Memory B cell (primary cell): ENCODE measurements at regions not wholly inside any gene's neighbourhood (a gene's known extent, or its start where the extent isn't known, plus 50 kb on each side); places are given as distances from the start of the nearest gene placed in this dataset.
"Not testable (repeated sequence)": the region's sequence is repeated elsewhere in the genome, so short reads cannot be mapped to it uniquely, and the experiment has no call there.

ENCODE experiments used
- ATAC-seq: fragments of 150-1000 bp; cut with Tn5 transposase; 2 replicates; pipeline ENCODE4 v1.10.0; 2021; ENCODE audit warnings: low read depth, mild to moderate bottlenecking, moderate library complexity
- DNase-seq, 2 donors: peaks; one replicate each; pipeline ENCODE4 v3.0.0; 2022; ENCODE audit warnings: low spot score in 2 of 2
- H3K27ac Mint-ChIP-seq: one replicate; pipeline ENCODE4 v1.8.0; 2022; ENCODE audit warnings: mild to moderate bottlenecking, moderate library complexity, mixed read lengths
- H3K27me3 Mint-ChIP-seq: one replicate; pipeline ENCODE4 v1.8.0; 2022; ENCODE audit warnings: mixed read lengths
- H3K36me3 Mint-ChIP-seq: one replicate; pipeline ENCODE4 v1.8.0; 2022; ENCODE audit warnings: mild to moderate bottlenecking, mixed read lengths
- H3K4me1 Mint-ChIP-seq: one replicate; pipeline ENCODE4 v1.8.0; 2022; ENCODE audit warnings: mixed read lengths
- H3K4me3 Mint-ChIP-seq: one replicate; pipeline ENCODE4 v1.8.0; 2022; ENCODE audit warnings: mild to moderate bottlenecking, moderate library complexity, mixed read lengths
- H3K9me3 Mint-ChIP-seq: one replicate; pipeline ENCODE4 v1.8.0; 2022; ENCODE audit warnings: mixed read lengths

DNA sequence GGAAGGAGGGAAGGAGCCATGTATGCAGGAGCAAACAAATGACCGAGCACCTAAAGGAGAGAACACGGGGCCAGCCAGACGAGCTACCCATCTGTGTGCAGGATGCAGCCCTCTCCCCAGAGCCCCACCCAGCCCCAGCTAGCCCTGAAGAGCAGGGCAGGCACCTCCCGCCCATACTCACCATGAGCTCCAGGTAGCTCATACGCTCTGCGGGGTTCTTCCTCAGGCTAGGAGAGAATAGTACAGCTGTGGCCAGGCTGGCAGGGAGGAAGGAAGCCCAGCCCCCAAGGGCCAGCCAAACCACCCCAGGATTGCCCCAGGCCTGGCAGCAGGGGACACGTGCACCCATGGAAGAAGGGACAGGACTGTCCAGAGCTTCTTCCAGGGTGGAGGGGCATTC is 81.9 kb downstream of the KCNJ18 start:
- H3K27me3 Mint-ChIP-seq = peaks cover 2% of the 10 kb centered on the region
- H3K36me3 Mint-ChIP-seq = no peaks in the 10 kb centered on the region
- no peak overlapping the region for H3K4me3 Mint-ChIP-seq
- H3K27ac Mint-ChIP-seq = no peak overlapping the region
- H3K9me3 Mint-ChIP-seq = peaks cover 1% of the 10 kb centered on the region
- ATAC-seq (no peak), DNase-seq (no peak)
- no peaks in the 10 kb centered on the region for H3K4me1 Mint-ChIP-seq

DNA sequence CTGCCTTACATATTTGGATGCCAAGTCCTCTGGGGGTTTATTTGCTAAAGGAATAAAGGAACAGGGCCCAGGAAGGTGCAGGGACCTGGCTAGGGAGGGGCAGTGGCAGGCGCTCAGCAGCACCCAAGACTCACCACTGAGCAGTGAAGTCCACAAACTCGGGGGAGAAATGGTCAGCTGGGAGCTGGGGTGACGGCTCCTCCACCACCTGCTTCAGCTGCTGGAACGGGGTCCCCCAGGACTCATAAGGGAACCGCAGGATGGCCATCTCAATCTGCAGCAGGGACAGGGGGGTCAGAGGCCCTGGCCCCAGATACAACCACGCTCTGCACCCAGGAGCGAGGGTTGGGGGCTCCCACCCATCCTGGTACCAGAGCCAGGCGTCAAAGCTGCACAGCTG is 83.2 kb downstream of the KCNJ18 start:
- H3K9me3 Mint-ChIP-seq, H3K4me3 Mint-ChIP-seq, DNase-seq, ATAC-seq, H3K27me3 Mint-ChIP-seq, H3K27ac Mint-ChIP-seq, H3K4me1 Mint-ChIP-seq, H3K36me3 Mint-ChIP-seq: not testable (repeated sequence)

- H3K27ac Mint-ChIP-seq, H3K36me3 Mint-ChIP-seq, H3K27me3 Mint-ChIP-seq, DNase-seq, H3K4me3 Mint-ChIP-seq, H3K9me3 Mint-ChIP-seq, ATAC-seq, H3K4me1 Mint-ChIP-seq: not testable (repeated sequence)
Measured at GRCh38 chr17:21776921-21777320, 84.6 kb downstream of the KCNJ18 start.

DNA sequence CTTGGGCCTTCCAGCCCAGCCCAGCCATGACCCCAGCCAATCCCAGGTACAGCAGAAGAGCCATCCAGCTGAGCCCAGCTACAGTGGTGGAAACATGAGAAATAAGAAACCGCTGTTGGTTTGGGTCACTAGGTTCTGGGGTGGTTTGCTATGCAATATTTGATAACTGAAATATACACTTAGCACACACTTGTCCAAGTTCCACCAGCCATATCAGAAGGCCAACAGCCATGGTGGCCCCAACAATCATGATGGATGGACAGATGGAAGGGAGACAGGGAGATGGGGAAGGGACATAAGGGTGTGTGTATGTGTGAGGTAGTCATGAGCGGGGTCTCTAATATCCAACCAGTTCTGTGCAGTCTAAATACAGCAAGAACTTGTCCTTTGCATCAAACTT is 86.5 kb downstream of the KCNJ18 start:
- not testable (repeated sequence) for H3K27ac Mint-ChIP-seq, H3K4me3 Mint-ChIP-seq, H3K36me3 Mint-ChIP-seq, H3K27me3 Mint-ChIP-seq, ATAC-seq, H3K9me3 Mint-ChIP-seq, H3K4me1 Mint-ChIP-seq, DNase-seq

- not testable (repeated sequence) for H3K36me3 Mint-ChIP-seq, H3K27ac Mint-ChIP-seq, H3K9me3 Mint-ChIP-seq, H3K4me3 Mint-ChIP-seq, H3K4me1 Mint-ChIP-seq, H3K27me3 Mint-ChIP-seq, DNase-seq, ATAC-seq
Measured at GRCh38 chr17:21780293-21780888, 88.1 kb downstream of the KCNJ18 start.

- ATAC-seq, DNase-seq, H3K4me3 Mint-ChIP-seq, H3K4me1 Mint-ChIP-seq, H3K36me3 Mint-ChIP-seq, H3K27ac Mint-ChIP-seq, H3K27me3 Mint-ChIP-seq, H3K9me3 Mint-ChIP-seq: not testable (repeated sequence)
Measured at GRCh38 chr17:21780919-21781665, 88.8 kb downstream of the KCNJ18 start.

GRCh38 chr17:21781666-21782024 is 89.3 kb downstream of the KCNJ18 start:
- not testable (repeated sequence) for H3K9me3 Mint-ChIP-seq, H3K36me3 Mint-ChIP-seq, H3K4me3 Mint-ChIP-seq, DNase-seq, H3K27me3 Mint-ChIP-seq, H3K4me1 Mint-ChIP-seq, ATAC-seq, H3K27ac Mint-ChIP-seq

DNA sequence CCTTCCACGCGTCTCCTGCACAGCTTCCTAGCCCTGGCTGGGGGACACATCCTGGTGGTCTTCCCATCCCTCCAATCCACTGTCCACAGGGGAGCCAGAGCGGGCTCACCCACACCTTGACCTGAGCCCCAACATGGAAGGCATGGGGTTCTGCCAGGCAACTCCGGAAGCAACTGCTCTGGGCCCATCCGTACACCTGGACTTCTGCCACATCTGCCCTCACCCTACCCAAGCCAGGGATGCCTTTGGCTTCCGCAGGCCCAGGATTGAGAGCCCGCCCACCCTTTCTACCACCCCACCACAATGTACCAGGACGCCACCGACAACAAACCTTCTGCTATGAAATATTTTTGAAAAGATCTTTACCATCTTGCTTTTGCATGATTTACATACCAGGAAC is 89.8 kb downstream of the KCNJ18 start:
- H3K27ac Mint-ChIP-seq, H3K27me3 Mint-ChIP-seq, ATAC-seq, H3K4me3 Mint-ChIP-seq, DNase-seq, H3K9me3 Mint-ChIP-seq, H3K36me3 Mint-ChIP-seq, H3K4me1 Mint-ChIP-seq: not testable (repeated sequence)

DNA sequence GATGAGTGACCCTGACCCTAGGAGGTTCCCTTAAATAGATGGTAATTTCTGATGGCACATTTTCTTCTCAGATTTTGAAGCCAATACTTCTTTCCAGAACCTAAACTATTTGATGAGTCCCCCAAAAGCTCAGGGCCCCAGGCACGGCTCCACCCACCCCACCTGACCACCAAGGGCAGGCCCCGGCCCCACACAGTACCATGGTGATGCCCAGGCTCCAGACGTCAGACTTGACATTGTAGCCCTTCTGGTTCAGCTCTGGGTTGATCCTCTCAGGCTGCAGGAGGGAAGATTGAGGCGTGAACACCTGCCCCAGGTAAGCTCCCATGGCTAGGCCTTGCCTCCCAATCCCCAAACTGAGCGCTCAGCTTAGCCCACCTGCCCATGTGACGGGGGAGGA is 90.3 kb downstream of the KCNJ18 start:
- not testable (repeated sequence) for ATAC-seq, H3K4me1 Mint-ChIP-seq, H3K27ac Mint-ChIP-seq

GRCh38 chr17:21783017-21783416 is 90.7 kb downstream of the KCNJ18 start:
- H3K9me3 Mint-ChIP-seq, H3K4me1 Mint-ChIP-seq, ATAC-seq, H3K27me3 Mint-ChIP-seq, H3K36me3 Mint-ChIP-seq, H3K27ac Mint-ChIP-seq, DNase-seq, H3K4me3 Mint-ChIP-seq: not testable (repeated sequence)

More for the DNA sequence above, 90.3 kb downstream of the KCNJ18 start:
- not testable (repeated sequence) for DNase-seq, H3K4me3 Mint-ChIP-seq, H3K36me3 Mint-ChIP-seq, H3K9me3 Mint-ChIP-seq, H3K27me3 Mint-ChIP-seq

DNA sequence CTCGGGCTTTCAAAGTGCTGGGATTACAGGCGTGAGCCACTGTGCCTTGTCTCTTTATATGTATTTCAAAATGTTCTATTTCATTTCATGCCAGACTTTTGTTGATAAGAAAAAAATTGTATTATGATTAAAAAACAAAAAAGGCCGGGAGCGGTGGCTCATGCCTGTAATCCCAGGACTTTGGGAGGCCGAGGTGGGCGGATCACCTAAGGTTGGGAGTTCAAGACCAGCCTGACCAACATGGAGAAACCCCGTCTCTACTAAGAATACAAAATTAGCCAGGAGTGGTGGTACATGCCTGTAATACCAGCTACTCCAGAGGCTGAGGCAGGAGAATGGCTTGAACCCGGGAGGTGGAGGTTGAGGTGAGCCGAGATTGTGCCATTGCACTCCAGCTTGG is 121.9 kb downstream of the KCNJ18 start:
- not testable (repeated sequence) for H3K27me3 Mint-ChIP-seq, H3K36me3 Mint-ChIP-seq, H3K4me3 Mint-ChIP-seq, H3K27ac Mint-ChIP-seq, H3K4me1 Mint-ChIP-seq, DNase-seq, ATAC-seq, H3K9me3 Mint-ChIP-seq

DNA sequence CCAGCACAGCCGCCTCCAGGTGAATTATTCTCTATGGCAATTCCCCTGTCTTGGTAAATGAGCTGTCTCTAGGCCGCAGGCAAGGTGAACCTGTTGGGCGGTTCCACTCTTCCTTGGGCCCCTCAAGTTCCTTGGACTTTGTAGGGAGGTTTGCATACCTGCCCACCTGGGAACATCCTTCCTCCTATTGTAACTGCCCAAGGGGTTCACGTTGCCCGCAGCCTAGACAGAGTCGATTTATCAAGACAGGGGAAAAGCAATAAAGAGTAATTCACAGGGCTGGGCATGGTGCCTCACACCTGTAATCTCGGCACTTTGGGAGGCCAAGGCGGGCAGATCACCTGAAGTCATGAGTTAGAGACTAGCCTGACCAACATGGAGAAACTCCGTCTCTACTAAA is 122.5 kb downstream of the KCNJ18 start:
- Mint-ChIP-seq H3K27ac (no peak overlapping the region), H3K9me3 (no peaks in the 10 kb centered on the region), H3K27me3 (no peaks in the 10 kb centered on the region), H3K4me3 (no peak overlapping the region), H3K4me1 (no peaks in the 10 kb centered on the region), H3K36me3 (no peaks in the 10 kb centered on the region)
- ATAC-seq = no peak
- no peak for DNase-seq

- ATAC-seq (no peak), DNase-seq (no peak)
- no peak overlapping the region for H3K4me3 Mint-ChIP-seq
- no peaks in the 10 kb centered on the region for H3K9me3 Mint-ChIP-seq
- no peaks in the 10 kb centered on the region for H3K27me3 Mint-ChIP-seq
- no peaks in the 10 kb centered on the region for H3K36me3 Mint-ChIP-seq
- H3K4me1 Mint-ChIP-seq = no peaks in the 10 kb centered on the region
- no peak overlapping the region for H3K27ac Mint-ChIP-seq
Measured at GRCh38 chr17:21815352-21816063, 123.2 kb downstream of the KCNJ18 start.

- ATAC-seq (no peak), DNase-seq (no peak)
- no peak overlapping the region for H3K27ac Mint-ChIP-seq
- H3K9me3 Mint-ChIP-seq = no peaks in the 10 kb centered on the region
- no peaks in the 10 kb centered on the region for H3K36me3 Mint-ChIP-seq
- no peaks in the 10 kb centered on the region for H3K27me3 Mint-ChIP-seq
- H3K4me1 Mint-ChIP-seq = no peaks in the 10 kb centered on the region
- H3K4me3 Mint-ChIP-seq = no peak overlapping the region
Measured at GRCh38 chr17:21816592-21817567, 124.6 kb downstream of the KCNJ18 start.
